IgD-negative memory B cell (primary cell): ENCODE measurements at regions not wholly inside any gene's neighbourhood (a gene's known extent, or its start where the extent isn't known, plus 50 kb on each side); places are given as distances from the start of the nearest gene placed in this dataset.

ENCODE experiments used
- H3K27ac Mint-ChIP-seq, 3 donors: one replicate each; pipeline ENCODE4 v1.8.0; 2020 to 2022; ENCODE audit warnings: mild to moderate bottlenecking in 3 of 3, mixed read lengths in 3 of 3, moderate library complexity in 1 of 3
- H3K27me3 Mint-ChIP-seq: one replicate; pipeline ENCODE4 v1.8.0; 2021; ENCODE audit warnings: mixed read lengths
- H3K36me3 Mint-ChIP-seq: one replicate; pipeline ENCODE4 v1.8.0; 2020; ENCODE audit warnings: mild to moderate bottlenecking, mixed read lengths
- H3K4me1 Mint-ChIP-seq, 3 donors: one replicate each; pipeline ENCODE4 v1.8.0; 2020 to 2022; ENCODE audit warnings: mixed read lengths in 3 of 3, mild to moderate bottlenecking in 1 of 3
- H3K4me3 Mint-ChIP-seq, 4 donors: one replicate each; pipeline ENCODE4 v1.8.0; 2020 to 2022; ENCODE audit warnings: mild to moderate bottlenecking in 4 of 4, mixed read lengths in 4 of 4, moderate library complexity in 3 of 4
- H3K9me3 Mint-ChIP-seq, 3 donors: one replicate each; pipeline ENCODE4 v1.8.0; 2020 to 2021; ENCODE audit warnings: mixed read lengths in 3 of 3, mild to moderate bottlenecking in 1 of 3

GRCh38 chr12:46458500-46459102, 86.0 kb upstream of the SLC38A2 start:
- H3K4me3 Mint-ChIP-seq, result peak overlapping the region in 2 of 4 donors; percentile 56 to 85
- H3K36me3 Mint-ChIP-seq, result peaks cover 3% of the 10 kb centered on the region
- peak overlapping the region; percentile 13 to 71 (median 17) for H3K27ac Mint-ChIP-seq
- H3K4me1 Mint-ChIP-seq, result peaks cover 38 to 54% (median 42%) of the 10 kb centered on the region in 3 donors
- no peaks in the 10 kb centered on the region for H3K9me3 Mint-ChIP-seq
- H3K27me3 Mint-ChIP-seq, result no peaks in the 10 kb centered on the region

- Mint-ChIP-seq H3K4me3 (no peak overlapping the region), H3K27ac (no peak overlapping the region), H3K36me3 (peaks cover 3% of the 10 kb centered on the region), H3K4me1 (peaks cover 38 to 54% (median 42%) of the 10 kb centered on the region in 3 donors), H3K9me3 (no peaks in the 10 kb centered on the region), H3K27me3 (no peaks in the 10 kb centered on the region)
These were observed 85.4 kb upstream of the SLC38A2 start for GRCh38 chr12:46457958-46458357.

GRCh38 chr12:46456356-46457334, 84.1 kb upstream of the SLC38A2 start:
- H3K36me3 Mint-ChIP-seq, result peaks cover 6% of the 10 kb centered on the region
- no peak overlapping the region for H3K27ac Mint-ChIP-seq
- no peaks in the 10 kb centered on the region for H3K9me3 Mint-ChIP-seq
- peaks cover 38 to 56% (median 49%) of the 10 kb centered on the region in 3 donors for H3K4me1 Mint-ChIP-seq
- H3K4me3 Mint-ChIP-seq, result no peak overlapping the region
- H3K27me3 Mint-ChIP-seq, result no peaks in the 10 kb centered on the region

- Mint-ChIP-seq H3K9me3 (no peaks in the 10 kb centered on the region), H3K4me1 (peaks cover 39 to 55% (median 42%) of the 10 kb centered on the region in 3 donors), H3K27me3 (no peaks in the 10 kb centered on the region), H3K4me3 (peak overlapping the region in 2 of 4 donors; percentile 2 to 52), H3K36me3 (peaks cover 6% of the 10 kb centered on the region), H3K27ac (peak overlapping the region in 1 of 3 donors; percentile 91)
These were observed 83.2 kb upstream of the SLC38A2 start for GRCh38 chr12:46455648-46456352.

GRCh38 chr12:46454981-46455380, 82.4 kb upstream of the SLC38A2 start:
- Mint-ChIP-seq H3K27ac (peak overlapping the region in 1 of 3 donors; percentile 91), H3K4me1 (peaks cover 32 to 51% (median 34%) of the 10 kb centered on the region in 3 donors), H3K36me3 (peaks cover 8% of the 10 kb centered on the region), H3K27me3 (no peaks in the 10 kb centered on the region), H3K4me3 (no peak overlapping the region), H3K9me3 (no peaks in the 10 kb centered on the region)

GRCh38 chr12:46453428-46453827, 80.9 kb upstream of the SLC38A2 start:
- Mint-ChIP-seq H3K4me1 (peaks cover 19 to 38% (median 23%) of the 10 kb centered on the region in 3 donors), H3K36me3 (peaks cover 8% of the 10 kb centered on the region), H3K27me3 (no peaks in the 10 kb centered on the region), H3K4me3 (no peak overlapping the region), H3K9me3 (no peaks in the 10 kb centered on the region), H3K27ac (no peak overlapping the region)

GRCh38 chr12:46452776-46453175, 80.2 kb upstream of the SLC38A2 start:
- Mint-ChIP-seq H3K4me3 (no peak overlapping the region), H3K27ac (no peak overlapping the region), H3K27me3 (no peaks in the 10 kb centered on the region), H3K36me3 (peaks cover 9% of the 10 kb centered on the region), H3K9me3 (no peaks in the 10 kb centered on the region), H3K4me1 (peaks cover 16 to 37% (median 23%) of the 10 kb centered on the region in 3 donors)

- H3K27me3 Mint-ChIP-seq, result no peaks in the 10 kb centered on the region
- peaks cover 16 to 37% (median 23%) of the 10 kb centered on the region in 3 donors for H3K4me1 Mint-ChIP-seq
- H3K9me3 Mint-ChIP-seq, result no peaks in the 10 kb centered on the region
- no peak overlapping the region for H3K27ac Mint-ChIP-seq
- peaks cover 9% of the 10 kb centered on the region for H3K36me3 Mint-ChIP-seq
- H3K4me3 Mint-ChIP-seq, result no peak overlapping the region
These were observed 79.6 kb upstream of the SLC38A2 start for GRCh38 chr12:46452061-46452615.

- no peaks in the 10 kb centered on the region for H3K9me3 Mint-ChIP-seq
- peaks cover 8% of the 10 kb centered on the region for H3K36me3 Mint-ChIP-seq
- no peaks in the 10 kb centered on the region for H3K27me3 Mint-ChIP-seq
- H3K27ac Mint-ChIP-seq, result peak overlapping the region in 1 of 3 donors; percentile 8
- peaks cover 17 to 32% (median 18%) of the 10 kb centered on the region in 3 donors for H3K4me1 Mint-ChIP-seq
- peak overlapping the region in 1 of 4 donors; percentile 68 for H3K4me3 Mint-ChIP-seq
These were observed 78.9 kb upstream of the SLC38A2 start for GRCh38 chr12:46451276-46452021.

- H3K36me3 Mint-ChIP-seq, result peaks cover 8% of the 10 kb centered on the region
- H3K4me3 Mint-ChIP-seq, result no peak overlapping the region
- peaks cover 9 to 21% (median 11%) of the 10 kb centered on the region in 3 donors for H3K4me1 Mint-ChIP-seq
- peak overlapping the region in 1 of 3 donors; percentile 24 for H3K27ac Mint-ChIP-seq
- no peaks in the 10 kb centered on the region for H3K9me3 Mint-ChIP-seq
- H3K27me3 Mint-ChIP-seq, result no peaks in the 10 kb centered on the region
These were observed 77.7 kb upstream of the SLC38A2 start for GRCh38 chr12:46450279-46450748.

GRCh38 chr12:46449856-46450255, 77.3 kb upstream of the SLC38A2 start:
- Mint-ChIP-seq H3K9me3 (no peaks in the 10 kb centered on the region), H3K4me1 (peaks cover 7 to 16% (median 14%) of the 10 kb centered on the region in 3 donors), H3K27ac (peak overlapping the region in 1 of 3 donors; percentile 24)

GRCh38 chr12:46449316-46449715, 76.7 kb upstream of the SLC38A2 start:
- Mint-ChIP-seq H3K27me3 (no peaks in the 10 kb centered on the region), H3K36me3 (peaks cover 8% of the 10 kb centered on the region), H3K9me3 (no peaks in the 10 kb centered on the region), H3K4me1 (peaks cover 7 to 14% (median 13%) of the 10 kb centered on the region in 3 donors), H3K27ac (no peak overlapping the region), H3K4me3 (no peak overlapping the region)

More at GRCh38 chr12:46449856-46450255, 77.3 kb upstream of the SLC38A2 start:
- Mint-ChIP-seq H3K27me3 (no peaks in the 10 kb centered on the region), H3K4me3 (no peak overlapping the region), H3K36me3 (peaks cover 8% of the 10 kb centered on the region)

- no peaks in the 10 kb centered on the region for H3K27me3 Mint-ChIP-seq
- H3K27ac Mint-ChIP-seq, result no peak overlapping the region
These were observed 74.1 kb upstream of the SLC38A2 start for GRCh38 chr12:46446645-46447044.

More at GRCh38 chr12:46446645-46447044, 74.1 kb upstream of the SLC38A2 start:
- H3K36me3 Mint-ChIP-seq, result peaks cover 6% of the 10 kb centered on the region
- H3K4me1 Mint-ChIP-seq, result peaks cover 3 to 15% (median 15%) of the 10 kb centered on the region in 3 donors
- no peaks in the 10 kb centered on the region for H3K9me3 Mint-ChIP-seq
- no peak overlapping the region for H3K4me3 Mint-ChIP-seq
